ENCODE measurements at regions not wholly inside any gene's neighbourhood (a gene's known extent, or its start where the extent isn't known, plus 50 kb on each side); places are given as distances from the start of the nearest gene placed in this dataset.

GRCh38 chr4:162565730-162566129 lies 401.9 kb upstream of the FSTL5 start:
- Histone ChIP-seq H3K27me3 (ENCODE audit: insufficient read depth) (no peaks in the 10 kb centered on the region), H4K20me1 (replicated peaks; ENCODE audit: insufficient read depth) (no peaks in the 10 kb centered on the region), H3F3A (replicated peaks; ENCODE audit: low read depth) (no peaks in the 10 kb centered on the region), H2AFZ (no peak overlapping the region), H3K4me3 (no peak overlapping the region), H3K9me2 (ENCODE audit: insufficient read depth) (no peaks in the 10 kb centered on the region), H3K4me2 (no peak overlapping the region), H3K4me1 (ENCODE audit: insufficient read depth) (peaks cover 11% of the 10 kb centered on the region), H3K36me3 (ENCODE audit: insufficient read depth) (no peaks in the 10 kb centered on the region), H3K79me2 (replicated peaks; ENCODE audit: insufficient read depth) (no peaks in the 10 kb centered on the region), H3K27ac (ENCODE audit: low read depth) (no peak overlapping the region)
- H3K27ac Mint-ChIP-seq: no peak overlapping the region
- H3K36me3 Mint-ChIP-seq (ENCODE audit: low read depth): no peaks in the 10 kb centered on the region
- no peak for TF ChIP-seq JUNB (IDR thresholded peaks at IDR 0.05; ENCODE audit: unreplicated experiment)
- H3K27me3 Mint-ChIP-seq (ENCODE audit: insufficient read depth, low read depth, poor library complexity): no peaks in the 10 kb centered on the region
- peaks cover 9% of the 10 kb centered on the region for H3K4me1 Mint-ChIP-seq
- ATAC-seq: no peak
- H3K4me3 Mint-ChIP-seq: no peak overlapping the region
- no peak for DNase-seq (ENCODE audit: low spot score)
- no peaks in the 10 kb centered on the region for H3K9me3 Mint-ChIP-seq

GRCh38 chr4:162560073-162560472 lies 396.3 kb upstream of the FSTL5 start:
- no peak overlapping the region for H2AFZ ChIP-seq
- no peaks in the 10 kb centered on the region for H4K20me1 ChIP-seq (replicated peaks; ENCODE audit: insufficient read depth)
- peaks cover 9% of the 10 kb centered on the region for H3K4me1 Mint-ChIP-seq
- H3K36me3 Mint-ChIP-seq (ENCODE audit: low read depth): no peaks in the 10 kb centered on the region; the same call in 2 of the 3 replicates
- no peaks in the 10 kb centered on the region for H3K9me2 ChIP-seq (ENCODE audit: insufficient read depth)
- TF ChIP-seq CTCF (conservative IDR thresholded peaks at IDR 0.05; ENCODE audit: low read depth in 2 of 2) (peak in 1 of 2 experiments; percentile 38; a peak in 2 of 4 replicates), ETS1 (IDR thresholded peaks at IDR 0.05) (no peak)
- no peak overlapping the region for H3K27ac ChIP-seq (ENCODE audit: low read depth)
- DNase-seq (ENCODE audit: low spot score): no peak
- no peak for ATAC-seq
- H3K27me3 ChIP-seq (ENCODE audit: insufficient read depth): no peaks in the 10 kb centered on the region
- no peaks in the 10 kb centered on the region for H3F3A ChIP-seq (replicated peaks; ENCODE audit: low read depth)
- no peaks in the 10 kb centered on the region for H3K27me3 Mint-ChIP-seq (ENCODE audit: insufficient read depth, low read depth, poor library complexity)
- H3K79me2 ChIP-seq (replicated peaks; ENCODE audit: insufficient read depth): no peaks in the 10 kb centered on the region
- H3K36me3 ChIP-seq (ENCODE audit: insufficient read depth): no peaks in the 10 kb centered on the region
- H3K4me3 ChIP-seq: no peak overlapping the region
- H3K4me3 Mint-ChIP-seq: no peak overlapping the region
- H3K4me2 ChIP-seq: no peak overlapping the region
- H3K4me1 ChIP-seq (ENCODE audit: insufficient read depth): peaks cover 11% of the 10 kb centered on the region
- H3K9me3 Mint-ChIP-seq: peaks cover 4% of the 10 kb centered on the region; the same call in 1 of the 3 replicates
- H3K27ac Mint-ChIP-seq: no peak overlapping the region

GRCh38 chr4:162557516-162558106 lies 393.8 kb upstream of the FSTL5 start:
- Histone ChIP-seq H3K4me3 (no peak overlapping the region), H4K20me1 (replicated peaks; ENCODE audit: insufficient read depth) (no peaks in the 10 kb centered on the region), H3K36me3 (ENCODE audit: insufficient read depth) (no peaks in the 10 kb centered on the region), H3K4me2 (no peak overlapping the region), H3F3A (replicated peaks; ENCODE audit: low read depth) (no peaks in the 10 kb centered on the region), H3K4me1 (ENCODE audit: insufficient read depth) (peaks cover 7% of the 10 kb centered on the region), H3K27ac (ENCODE audit: low read depth) (no peak overlapping the region), H3K79me2 (replicated peaks; ENCODE audit: insufficient read depth) (no peaks in the 10 kb centered on the region), H3K27me3 (ENCODE audit: insufficient read depth) (no peaks in the 10 kb centered on the region), H3K9me2 (ENCODE audit: insufficient read depth) (no peaks in the 10 kb centered on the region), H2AFZ (peak overlapping the region; percentile 57; the same call in 1 of the 2 replicates)
- Mint-ChIP-seq H3K36me3 (ENCODE audit: low read depth) (no peaks in the 10 kb centered on the region; the same call in 2 of the 3 replicates), H3K9me3 (peaks cover 14% of the 10 kb centered on the region; the same call in 2 of the 3 replicates), H3K4me3 (no peak overlapping the region), H3K4me1 (peaks cover 2% of the 10 kb centered on the region; the same call in 2 of the 3 replicates), H3K27me3 (ENCODE audit: insufficient read depth, low read depth, poor library complexity) (no peaks in the 10 kb centered on the region), H3K27ac (no peak overlapping the region)
- ATAC-seq: no peak
- no peak for DNase-seq (ENCODE audit: low spot score)
- TF ChIP-seq ZNF462 (CRISPR knock-in tag; IDR thresholded peaks at IDR 0.05) (no peak), POLR2AphosphoS5 (IDR thresholded peaks at IDR 0.05; ENCODE audit: low read depth) (no peak), ZNF331 (CRISPR knock-in tag; IDR thresholded peaks at IDR 0.05; ENCODE audit: low read depth) (no peak)
